Loucy (cell line): ENCODE measurements at regions not wholly inside any gene's neighbourhood (a gene's known extent, or its start where the extent isn't known, plus 50 kb on each side); places are given as distances from the start of the nearest gene placed in this dataset.
"Not testable (repeated sequence)": the region's sequence is repeated elsewhere in the genome, so short reads cannot be mapped to it uniquely, and the experiment has no call there.

Experiments used
- H2AFZ ChIP-seq: fragments of 200-600 bp; sonication (generic); 2 replicates; pipeline ENCODE4 v1.6.0; 2016; ENCODE audit warnings: antibody characterized with exemption, mild to moderate bottlenecking, low read length, moderate library complexity
- H3F3A ChIP-seq: fragments of 200-600 bp; 2 replicates; pipeline ENCODE4 v1.6.0; 2016; ENCODE audit warnings: antibody characterized with exemption, low read depth, mild to moderate bottlenecking
- H3K27me3 ChIP-seq: fragments of 200-600 bp; sonication (generic); 2 replicates; pipeline ENCODE4 v1.6.1; 2014; ENCODE audit warnings: low read length, mild to moderate bottlenecking; ENCODE audit not compliant: insufficient read depth, poor library complexity, severe bottlenecking
- H3K36me3 ChIP-seq: fragments of 200-600 bp; sonication (generic); 2 replicates; pipeline ENCODE4 v1.6.1; 2016; ENCODE audit warnings: low read length; ENCODE audit not compliant: insufficient read depth
- H3K4me1 ChIP-seq: fragments of 200-600 bp; sonication (generic); 2 replicates; pipeline ENCODE4 v1.5.1; 2014; ENCODE audit warnings: low read length, mild to moderate bottlenecking; ENCODE audit not compliant: insufficient read depth, poor library complexity, severe bottlenecking
- H3K4me2 ChIP-seq: fragments of 200-600 bp; sonication (generic); 2 replicates; pipeline ENCODE4 v1.6.0; 2014; ENCODE audit warnings: antibody characterized with exemption, low read length, low read depth, mild to moderate bottlenecking; ENCODE audit not compliant: poor library complexity, severe bottlenecking
- H3K4me3 ChIP-seq: fragments of 200-600 bp; sonication (generic); 2 replicates; pipeline ENCODE4 v1.5.1; 2014; ENCODE audit warnings: low read length, mild to moderate bottlenecking, mixed read lengths; ENCODE audit not compliant: poor library complexity, severe bottlenecking
- H3K79me2 ChIP-seq: fragments of 200-600 bp; sonication (generic); 2 replicates; pipeline ENCODE4 v1.6.1; 2014; ENCODE audit warnings: low read length; ENCODE audit not compliant: insufficient read depth
- H3K9ac ChIP-seq: fragments of 200-600 bp; sonication (generic); 2 replicates; pipeline ENCODE4 v1.6.0; 2014; ENCODE audit warnings: mild to moderate bottlenecking, low read depth, low read length, moderate library complexity; ENCODE audit not compliant: poor library complexity, severe bottlenecking
- H3K9me2 ChIP-seq: fragments of 200-600 bp; sonication (generic); replicated peaks from 2 replicates; pipeline ENCODE4 v1.6.1; 2016; ENCODE audit warnings: low read depth, low read length, mixed read lengths
- H3K9me3 ChIP-seq: fragments of 200-600 bp; sonication (generic); 2 replicates; pipeline ENCODE4 v1.6.1; 2014; ENCODE audit warnings: mild to moderate bottlenecking, antibody characterized with exemption, low read length, low read depth; ENCODE audit not compliant: insufficient read depth
- H4K20me1 ChIP-seq: fragments of 200-600 bp; sonication (generic); 2 replicates; pipeline ENCODE4 v1.6.0; 2014; ENCODE audit warnings: antibody characterized with exemption, low read length, mild to moderate bottlenecking; ENCODE audit not compliant: insufficient read depth, poor library complexity, severe bottlenecking
- EZH2phosphoT487 ChIP-seq: fragments of 200-600 bp; IDR thresholded peaks from 2 replicates; pipeline ENCODE4 v1.6.1; 2018; ENCODE audit warnings: antibody characterized with exemption, mild to moderate bottlenecking, moderate library complexity, borderline replicate concordance
- TF ChIP-seq, protein P1 (sequence below): fragments of 200-600 bp; sonication (generic); conservative IDR thresholded peaks from 2 replicates; pipeline ENCODE4 v1.5.1; 2014; ENCODE audit warnings: mild to moderate bottlenecking, antibody characterized with exemption, low read length

DNA sequence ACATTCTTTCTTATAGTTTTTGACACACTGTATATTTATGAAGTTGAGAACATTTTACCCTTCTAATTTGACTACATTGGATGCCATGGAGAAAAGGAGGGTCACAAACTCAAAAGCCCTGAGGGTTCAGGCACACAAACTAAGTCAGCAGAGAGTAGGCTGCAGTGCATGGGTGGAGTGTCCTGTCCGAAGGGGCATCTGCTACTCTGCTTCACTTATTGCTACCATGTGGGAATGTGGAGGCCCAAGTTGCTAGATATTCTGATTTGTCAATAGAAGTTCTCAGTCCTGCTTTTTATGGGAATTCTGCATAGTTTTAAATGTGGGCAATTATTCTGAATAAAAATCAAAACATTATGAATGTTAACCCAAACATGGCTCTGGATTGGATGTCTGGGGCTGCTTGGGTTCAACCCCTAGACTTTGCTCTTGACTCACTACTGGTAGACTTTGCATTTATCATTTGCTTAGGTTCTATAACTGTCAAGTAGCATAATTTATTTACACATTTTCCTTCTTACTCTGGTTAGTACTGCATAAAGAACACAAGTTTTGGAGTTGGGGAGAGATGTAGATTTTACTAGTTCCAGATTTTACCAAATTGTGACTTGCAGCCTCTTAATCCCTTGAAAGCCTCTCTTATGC, 255.1 kb downstream of the SPRY1 start:
- H3K36me3 ChIP-seq, result no peaks in the 10 kb centered on the region
- no peaks in the 10 kb centered on the region for H3K79me2 ChIP-seq
- H3K4me3 ChIP-seq, result no peak overlapping the region
- peaks cover 15% of the 10 kb centered on the region for H3K4me1 ChIP-seq
- no peak overlapping the region for H3K4me2 ChIP-seq
- no peaks in the 10 kb centered on the region for H3F3A ChIP-seq
- no peaks in the 10 kb centered on the region for H3K9me2 ChIP-seq
- H4K20me1 ChIP-seq, result no peaks in the 10 kb centered on the region
- no peak overlapping the region for H3K9ac ChIP-seq
- TF ChIP-seq EZH2phosphoT487, result no peak
- TF ChIP-seq, protein P1, sequence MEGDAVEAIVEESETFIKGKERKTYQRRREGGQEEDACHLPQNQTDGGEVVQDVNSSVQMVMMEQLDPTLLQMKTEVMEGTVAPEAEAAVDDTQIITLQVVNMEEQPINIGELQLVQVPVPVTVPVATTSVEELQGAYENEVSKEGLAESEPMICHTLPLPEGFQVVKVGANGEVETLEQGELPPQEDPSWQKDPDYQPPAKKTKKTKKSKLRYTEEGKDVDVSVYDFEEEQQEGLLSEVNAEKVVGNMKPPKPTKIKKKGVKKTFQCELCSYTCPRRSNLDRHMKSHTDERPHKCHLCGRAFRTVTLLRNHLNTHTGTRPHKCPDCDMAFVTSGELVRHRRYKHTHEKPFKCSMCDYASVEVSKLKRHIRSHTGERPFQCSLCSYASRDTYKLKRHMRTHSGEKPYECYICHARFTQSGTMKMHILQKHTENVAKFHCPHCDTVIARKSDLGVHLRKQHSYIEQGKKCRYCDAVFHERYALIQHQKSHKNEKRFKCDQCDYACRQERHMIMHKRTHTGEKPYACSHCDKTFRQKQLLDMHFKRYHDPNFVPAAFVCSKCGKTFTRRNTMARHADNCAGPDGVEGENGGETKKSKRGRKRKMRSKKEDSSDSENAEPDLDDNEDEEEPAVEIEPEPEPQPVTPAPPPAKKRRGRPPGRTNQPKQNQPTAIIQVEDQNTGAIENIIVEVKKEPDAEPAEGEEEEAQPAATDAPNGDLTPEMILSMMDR, result no peak
- H2AFZ ChIP-seq, result 0 out of 2 replicates have a peak overlapping the region, but pooled peaks have one; percentile 10
- H3K27me3 ChIP-seq, result no peaks in the 10 kb centered on the region
- H3K9me3 ChIP-seq, result peaks cover 5% of the 10 kb centered on the region; the same call in 1 of the 2 replicates

DNA sequence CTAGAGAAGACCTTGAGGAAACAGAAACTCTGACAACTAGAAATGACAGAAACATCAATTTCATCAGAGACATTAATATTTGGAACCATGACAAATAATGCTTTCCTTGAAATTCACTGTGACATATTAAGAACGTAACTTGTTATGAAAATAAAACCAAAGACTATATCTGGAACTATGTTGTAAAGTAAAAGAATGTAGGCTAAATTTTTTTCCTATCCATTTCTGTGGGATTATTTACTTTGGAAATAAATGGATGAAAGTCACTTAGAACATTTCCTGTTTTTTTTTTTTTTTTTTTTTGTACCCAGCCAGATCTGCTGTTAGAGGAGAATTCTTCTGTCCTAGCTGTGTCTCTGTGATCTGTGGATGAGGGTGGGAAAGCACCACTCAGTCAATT, 255.9 kb downstream of the SPRY1 start:
- Histone ChIP-seq H3K4me3 (no peak overlapping the region), H3K36me3 (no peaks in the 10 kb centered on the region), H3K9ac (no peak overlapping the region), H3K79me2 (no peaks in the 10 kb centered on the region), H3F3A (no peaks in the 10 kb centered on the region), H2AFZ (no peak overlapping the region), H3K4me2 (no peak overlapping the region), H3K9me2 (no peaks in the 10 kb centered on the region), H3K4me1 (peaks cover 15% of the 10 kb centered on the region), H3K27me3 (no peaks in the 10 kb centered on the region), H3K9me3 (peaks cover 5% of the 10 kb centered on the region; the same call in 1 of the 2 replicates), H4K20me1 (no peaks in the 10 kb centered on the region)
- TF ChIP-seq, protein P1, result no peak
- TF ChIP-seq EZH2phosphoT487, result no peak

DNA sequence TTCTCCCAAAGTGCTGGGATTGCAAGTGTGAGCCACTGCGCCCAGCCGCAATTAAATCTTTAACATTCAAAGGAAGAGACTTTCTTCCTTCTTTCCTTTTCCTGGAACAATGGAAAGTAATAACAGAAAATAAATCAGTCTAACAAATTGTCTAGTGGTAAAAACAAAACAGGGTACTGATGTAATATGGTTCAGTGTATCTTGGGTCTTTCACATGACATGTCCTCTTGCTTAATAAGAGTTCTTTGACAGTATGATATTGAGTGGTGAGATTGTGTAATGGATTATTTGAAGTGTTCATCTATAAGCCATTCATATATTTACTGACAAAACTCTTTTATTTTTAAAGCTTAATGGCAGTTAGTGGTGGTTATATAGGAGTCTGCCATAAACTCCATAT, 256.6 kb downstream of the SPRY1 start:
- H3K79me2 ChIP-seq, result no peaks in the 10 kb centered on the region
- no peaks in the 10 kb centered on the region for H3K27me3 ChIP-seq
- peaks cover 15% of the 10 kb centered on the region for H3K4me1 ChIP-seq
- H3K9ac ChIP-seq, result no peak overlapping the region
- no peaks in the 10 kb centered on the region for H3K36me3 ChIP-seq
- TF ChIP-seq EZH2phosphoT487, result no peak
- TF ChIP-seq, protein P1, result no peak
- H3K9me3 ChIP-seq, result peaks cover 5% of the 10 kb centered on the region; the same call in 1 of the 2 replicates
- H3F3A ChIP-seq, result no peaks in the 10 kb centered on the region
- no peaks in the 10 kb centered on the region for H4K20me1 ChIP-seq
- H3K4me3 ChIP-seq, result no peak overlapping the region
- no peak overlapping the region for H3K4me2 ChIP-seq
- H2AFZ ChIP-seq, result no peak overlapping the region
- no peaks in the 10 kb centered on the region for H3K9me2 ChIP-seq

DNA sequence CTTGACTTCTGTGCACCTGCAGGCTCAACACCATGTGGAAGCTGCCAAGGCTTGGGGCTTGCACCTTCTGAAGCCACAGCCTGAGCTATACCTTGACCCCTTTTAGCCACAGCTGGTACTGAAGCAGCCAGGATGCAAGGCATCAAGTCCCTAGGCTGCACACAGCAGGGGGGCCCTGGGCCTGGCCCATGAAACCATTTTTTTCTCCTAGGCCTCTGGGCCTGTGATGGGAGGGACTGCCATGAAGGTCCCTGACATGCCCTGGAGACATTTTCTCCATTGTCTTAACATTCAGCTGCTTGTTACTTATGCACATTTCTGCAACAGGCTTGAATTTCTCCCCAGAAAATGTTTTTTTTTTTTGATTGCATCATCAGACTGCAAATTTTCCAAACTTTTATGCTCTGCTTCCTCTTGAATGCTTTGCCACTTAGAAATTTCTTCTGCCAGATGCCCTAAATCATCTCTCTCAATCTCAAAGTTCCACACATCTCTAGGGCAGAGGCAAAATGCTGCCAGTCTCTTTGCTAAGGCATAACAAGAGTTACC, 260.2 kb downstream of the SPRY1 start:
- H3K4me3 ChIP-seq, H3K27me3 ChIP-seq: not testable (repeated sequence)

DNA sequence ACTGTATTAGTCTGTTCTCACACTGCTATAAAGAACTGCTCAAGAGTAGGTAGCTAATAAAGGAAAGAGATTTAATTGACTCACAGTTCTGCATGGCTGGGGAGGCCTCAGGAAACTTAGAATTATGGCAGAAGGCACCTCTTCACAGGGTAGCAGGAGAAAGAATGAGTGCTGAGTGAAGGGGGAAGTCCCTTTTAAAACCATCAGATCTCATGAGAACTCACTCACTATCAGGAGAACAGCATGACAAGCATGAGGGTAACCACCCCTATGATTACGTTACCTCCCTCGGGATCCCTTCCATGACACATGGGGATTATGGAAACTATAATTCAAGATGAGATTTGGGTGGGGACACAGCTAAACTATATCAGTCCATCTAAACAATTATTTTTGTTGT, 261.0 kb downstream of the SPRY1 start:
- H3K4me2 ChIP-seq, H3K36me3 ChIP-seq, H3K4me3 ChIP-seq, H3F3A ChIP-seq, H2AFZ ChIP-seq, H3K27me3 ChIP-seq, H3K79me2 ChIP-seq, H4K20me1 ChIP-seq, H3K9me2 ChIP-seq, H3K9me3 ChIP-seq, H3K9ac ChIP-seq: not testable (repeated sequence)
- H3K4me1 ChIP-seq, result peaks cover 14% of the 10 kb centered on the region

More for the DNA sequence above, 260.2 kb downstream of the SPRY1 start:
- H3K79me2 ChIP-seq, H2AFZ ChIP-seq, H3K9me3 ChIP-seq, H3K9ac ChIP-seq, H3K36me3 ChIP-seq, H4K20me1 ChIP-seq, H3K4me2 ChIP-seq, H3F3A ChIP-seq, H3K9me2 ChIP-seq: not testable (repeated sequence)
- peaks cover 14% of the 10 kb centered on the region for H3K4me1 ChIP-seq
